Fibroblast of pulmonary artery (primary cell): ENCODE measurements at regions not wholly inside any gene's neighbourhood (a gene's known extent, or its start where the extent isn't known, plus 50 kb on each side); places are given as distances from the start of the nearest gene placed in this dataset.

ENCODE experiments used
- DNase-seq: peaks from one replicate; pipeline ENCODE4 v3.0.0-alpha.2; 2010; ENCODE audit warnings: low read depth
- H3K4me3 ChIP-seq: replicated peaks from 2 replicates; pipeline ENCODE4 v1.5.1; 2011; ENCODE audit warnings: low read depth, mild to moderate bottlenecking, control low read depth, low read length, moderate library complexity
- TF ChIP-seq, protein P1 (sequence below): IDR thresholded peaks from 2 replicates; pipeline ENCODE4 v1.5.1; 2011; ENCODE audit warnings: mild to moderate bottlenecking, control low read depth, low read length, inconsistent platforms; ENCODE audit errors: missing control alignments

DNA sequence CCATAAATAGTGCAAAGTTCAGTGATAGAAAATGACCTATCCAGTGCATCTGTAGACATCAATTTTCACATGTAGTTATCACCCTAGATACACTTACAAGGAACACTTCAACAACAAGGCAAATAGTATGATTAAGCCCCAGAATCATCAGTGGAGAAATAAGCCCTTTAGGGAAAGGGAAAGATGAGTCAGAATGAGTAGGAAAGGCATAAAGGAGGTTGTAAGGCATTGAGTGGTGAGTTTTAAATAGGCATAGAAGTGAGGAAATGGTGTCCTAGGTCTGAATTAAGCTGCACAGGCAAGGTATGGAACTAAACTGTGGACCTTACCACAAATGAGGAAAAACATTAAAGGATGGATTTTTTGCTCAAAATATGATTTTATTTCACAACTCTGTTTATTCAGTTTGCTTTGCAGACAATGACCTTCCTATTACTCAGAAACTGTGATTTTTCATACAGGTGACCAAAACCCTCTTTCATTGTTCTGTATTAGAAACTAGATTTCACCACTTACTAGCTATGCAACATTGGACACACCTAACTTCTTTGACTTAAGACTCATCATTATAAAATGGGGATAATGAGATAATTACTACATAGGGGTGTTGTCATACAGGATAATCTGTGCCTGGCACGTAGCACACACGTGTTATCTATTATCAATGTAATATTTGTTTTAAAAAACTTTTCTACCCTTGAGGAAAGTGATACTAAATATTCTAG, 57.0 kb upstream of the MAP9 start:
- H3K4me3 ChIP-seq = no peak overlapping the region
- TF ChIP-seq, protein P1, sequence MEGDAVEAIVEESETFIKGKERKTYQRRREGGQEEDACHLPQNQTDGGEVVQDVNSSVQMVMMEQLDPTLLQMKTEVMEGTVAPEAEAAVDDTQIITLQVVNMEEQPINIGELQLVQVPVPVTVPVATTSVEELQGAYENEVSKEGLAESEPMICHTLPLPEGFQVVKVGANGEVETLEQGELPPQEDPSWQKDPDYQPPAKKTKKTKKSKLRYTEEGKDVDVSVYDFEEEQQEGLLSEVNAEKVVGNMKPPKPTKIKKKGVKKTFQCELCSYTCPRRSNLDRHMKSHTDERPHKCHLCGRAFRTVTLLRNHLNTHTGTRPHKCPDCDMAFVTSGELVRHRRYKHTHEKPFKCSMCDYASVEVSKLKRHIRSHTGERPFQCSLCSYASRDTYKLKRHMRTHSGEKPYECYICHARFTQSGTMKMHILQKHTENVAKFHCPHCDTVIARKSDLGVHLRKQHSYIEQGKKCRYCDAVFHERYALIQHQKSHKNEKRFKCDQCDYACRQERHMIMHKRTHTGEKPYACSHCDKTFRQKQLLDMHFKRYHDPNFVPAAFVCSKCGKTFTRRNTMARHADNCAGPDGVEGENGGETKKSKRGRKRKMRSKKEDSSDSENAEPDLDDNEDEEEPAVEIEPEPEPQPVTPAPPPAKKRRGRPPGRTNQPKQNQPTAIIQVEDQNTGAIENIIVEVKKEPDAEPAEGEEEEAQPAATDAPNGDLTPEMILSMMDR = no peak

DNA sequence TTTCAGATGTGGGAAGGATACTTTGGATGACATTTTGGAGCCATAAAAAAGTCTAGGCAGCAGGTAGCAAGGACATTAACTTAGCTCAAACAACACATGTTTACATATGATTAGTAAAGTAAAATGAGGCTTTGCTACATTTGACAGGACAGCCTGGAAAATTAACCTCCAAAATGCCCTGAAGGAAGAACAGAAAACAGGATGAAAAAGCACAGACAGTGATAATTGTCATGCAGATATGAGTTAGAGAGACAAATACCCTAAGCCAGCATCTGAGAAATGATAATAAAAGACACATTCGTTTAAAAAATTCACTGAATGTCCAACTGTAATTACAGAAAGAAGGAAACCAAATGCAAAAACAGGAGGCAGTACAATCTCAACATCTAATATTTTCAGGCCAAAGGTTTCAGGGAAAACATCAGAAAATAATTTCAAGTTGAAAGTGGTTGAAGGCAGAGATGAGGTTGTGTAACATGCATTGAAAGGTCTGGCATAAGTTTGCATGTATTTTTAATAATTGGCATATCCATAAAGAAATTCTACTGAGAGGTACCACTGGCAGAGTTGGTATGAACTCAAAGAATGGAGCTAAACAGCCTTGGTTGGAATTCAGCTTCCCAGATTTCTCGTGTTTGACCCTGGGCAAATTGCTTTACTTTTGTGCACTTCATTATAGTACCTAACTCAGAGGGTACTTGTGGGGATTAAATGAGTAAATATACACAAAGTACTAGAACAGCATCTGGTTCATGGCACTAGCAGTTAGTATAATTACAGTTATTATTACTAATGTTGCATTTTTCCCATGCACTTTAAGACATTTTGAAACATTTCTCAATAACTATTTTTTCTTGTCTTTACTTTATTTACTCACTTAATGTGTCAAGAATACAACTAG, 54.4 kb upstream of the MAP9 start:
- TF ChIP-seq, protein P1 = no peak
- DNase-seq = no peak
- no peak overlapping the region for H3K4me3 ChIP-seq

More for the DNA sequence above, 57.0 kb upstream of the MAP9 start:
- DNase-seq = peak; percentile 21

DNA sequence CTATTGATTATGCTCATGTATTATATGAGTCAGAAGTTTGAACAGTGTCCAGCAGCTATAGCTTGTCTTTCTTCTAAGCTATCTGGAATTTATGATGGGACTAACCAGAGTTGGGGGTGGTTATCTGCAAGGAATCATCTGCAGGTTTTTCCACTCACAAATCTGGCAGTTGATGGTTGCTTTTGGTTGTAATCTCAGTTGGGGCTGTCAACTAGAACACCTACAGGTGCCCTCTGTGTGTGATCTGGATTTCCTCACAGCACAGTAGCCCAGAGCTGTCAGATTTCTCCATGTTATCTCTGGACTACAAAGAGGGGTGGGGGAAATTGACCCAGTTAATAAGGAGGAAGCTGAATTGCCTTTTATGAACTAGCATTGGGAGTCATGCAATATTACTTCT, 51.4 kb upstream of the MAP9 start:
- no peak for DNase-seq
- TF ChIP-seq, protein P1 = no peak
- no peak overlapping the region for H3K4me3 ChIP-seq

DNA sequence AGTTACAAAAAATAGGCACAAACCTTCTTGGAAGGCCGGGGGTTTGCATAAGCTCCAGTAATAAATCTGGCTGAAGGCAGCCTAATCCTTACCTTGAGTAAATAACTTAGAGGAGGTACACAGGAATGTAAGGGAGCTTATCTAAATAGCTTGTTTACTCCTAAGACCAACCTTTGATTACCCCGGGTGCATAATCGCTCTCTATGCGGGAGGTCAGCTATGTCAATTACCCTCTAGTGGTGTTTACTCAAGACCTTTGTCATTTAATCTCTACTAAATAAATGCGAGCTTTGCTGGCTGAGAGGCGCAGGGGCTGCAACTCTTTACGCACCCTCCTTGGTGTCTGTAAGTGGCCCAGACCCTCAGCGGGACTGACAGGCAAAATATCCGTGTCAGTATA, 50.2 kb upstream of the MAP9 start:
- TF ChIP-seq, protein P1 = no peak
- no peak for DNase-seq
- no peak overlapping the region for H3K4me3 ChIP-seq
